GM12878 (cell line): ENCODE measurements at regions not wholly inside any gene's neighbourhood (a gene's known extent, or its start where the extent isn't known, plus 50 kb on each side); places are given as distances from the start of the nearest gene placed in this dataset.
A peak's percentile ranks its signal among the peaks of the same experiment; 100 is the strongest.

Source experiments
- ATAC-seq: fragments of 200-7000 bp; cut with Tn5 transposase; 3 replicates; pipeline ENCODE4 v1.9.1; 2020; ENCODE audit warnings: mild to moderate bottlenecking, moderate library complexity
- BruUV-seq: library from RNA; stranded (reverse); fragments of 400-500 nt; replicated peaks from 2 replicates; lab custom pipeline; 2021; lab: Mats Ljungman, UMichigan
- CTCF ChIA-PET: fragments of 300-600 bp; sonication (Branson Sonifier 250); formaldehyde crosslinking; extraction: SDS; loops from one replicate; lab custom pipeline; 2021; ENCODE audit warnings: inconsistent platforms; lab: Yijun Ruan, JAX
- POLR2A ChIA-PET: fragments of 350-600 bp; formaldehyde crosslinking; extraction: SDS; loops from one replicate; lab custom pipeline; 2021; ENCODE audit warnings: inconsistent platforms; lab: Charles Lee
- RAD21 ChIA-PET: fragments of 300-600 bp; sonication (Branson Sonifier 250); formaldehyde crosslinking; loops from one replicate; lab custom pipeline; 2023; ENCODE audit warnings: antibody characterized with exemption; ENCODE audit not compliant: unreplicated experiment; lab: Charles Lee
- SMC1A ChIA-PET: fragments of 300-600 bp; sonication (Branson Sonifier 250); formaldehyde crosslinking; loops from one replicate; lab custom pipeline; 2023; ENCODE audit not compliant: unreplicated experiment, uncharacterized antibody; lab: Charles Lee
- DNase-seq: peaks from one replicate; pipeline ENCODE4 v3.0.0-alpha.2; 2011; ENCODE audit warnings: low read depth, low spot score
- FAIRE-seq: peaks from 3 replicates; lab custom pipeline; 2011; peaks lifted over from hg19 to GRCh38; lab: Jason Lieb, UNC
- H2AFZ ChIP-seq: 2 replicates; pipeline ENCODE4 v1.6.0; 2011; ENCODE audit warnings: low read depth, low read length, control low read depth; ENCODE audit not compliant: control insufficient read depth
- H3K27ac ChIP-seq: 2 replicates; pipeline ENCODE4 v1.5.1; 2011; ENCODE audit warnings: control low read depth; ENCODE audit not compliant: control insufficient read depth, insufficient read depth
- H3K27me3 ChIP-seq, 2 experiments: replicated peaks in 1 of 2; 2 replicates each; pipeline versions ENCODE4 v1.6.0 to v1.6.1; 2011; ENCODE audit warnings: low read length in 1 of 2; ENCODE audit not compliant: control insufficient read depth in 2 of 2, insufficient read depth in 2 of 2
- H3K36me3 ChIP-seq, 2 experiments: 2 replicates each; pipeline ENCODE4 v1.5.1; 2011; ENCODE audit warnings: low read length in 1 of 2; ENCODE audit not compliant: control insufficient read depth in 2 of 2, insufficient read depth in 2 of 2
- H3K4me1 ChIP-seq: 2 replicates; pipeline ENCODE4 v1.6.1; 2011; ENCODE audit warnings: mild to moderate bottlenecking, low read length, moderate library complexity, mixed read lengths; ENCODE audit not compliant: control insufficient read depth, insufficient read depth
- H3K4me2 ChIP-seq: 2 replicates; pipeline ENCODE4 v1.6.0; 2011; ENCODE audit warnings: control low read depth; ENCODE audit not compliant: control insufficient read depth, insufficient read depth
- H3K4me3 ChIP-seq: fragments of 200-600 bp; sonication (generic); 2 replicates; pipeline ENCODE4 v1.5.1; 2016
- H3K79me2 ChIP-seq: 2 replicates; pipeline ENCODE4 v1.6.0; 2011; ENCODE audit warnings: low read length; ENCODE audit not compliant: control insufficient read depth, insufficient read depth
- H3K9ac ChIP-seq: 2 replicates; pipeline ENCODE4 v1.8.0; 2011; ENCODE audit warnings: low read length, control low read depth, mixed read lengths; ENCODE audit not compliant: control insufficient read depth, insufficient read depth
- H3K9me3 ChIP-seq: replicated peaks from 3 replicates; pipeline ENCODE4 v1.5.1; 2011; ENCODE audit warnings: mild to moderate bottlenecking, low read length; ENCODE audit not compliant: control insufficient read depth, insufficient read depth
- H4K20me1 ChIP-seq: 2 replicates; pipeline ENCODE4 v1.6.0; 2011; ENCODE audit not compliant: control insufficient read depth, insufficient read depth
- BACH1 ChIP-seq: fragments of 450-650 bp; IDR thresholded peaks from 2 replicates; pipeline ENCODE4 v1.6.1; 2017; ENCODE audit warnings: mild to moderate bottlenecking, borderline replicate concordance
- ESRRA ChIP-seq: IDR thresholded peaks from 2 replicates; pipeline ENCODE4 v1.6.1; 2012; ENCODE audit warnings: mild to moderate bottlenecking, low read length, improper control_type of control experiment
- NRF1 ChIP-seq: conservative IDR thresholded peaks from 2 replicates; pipeline ENCODE4 v1.6.1; 2011; ENCODE audit warnings: mild to moderate bottlenecking, low read depth, low read length, improper control_type of control experiment
- POLR2AphosphoS2 ChIP-seq: IDR thresholded peaks from 2 replicates; pipeline ENCODE4 v1.6.1; 2011; ENCODE audit warnings: low read depth, mild to moderate bottlenecking, low read length, improper control_type of control experiment, moderate library complexity
- RB1 ChIP-seq: fragments of 450-650 bp; formaldehyde crosslinking; IDR thresholded peaks from 2 replicates; pipeline ENCODE4 v1.6.1; 2017; ENCODE audit warnings: mild to moderate bottlenecking, borderline replicate concordance
- RELA ChIP-seq: fragments of 450-650 bp; IDR thresholded peaks from 2 replicates; pipeline ENCODE4 v1.8.0; 2014; ENCODE audit warnings: borderline replicate concordance; ENCODE audit not compliant: partially characterized antibody
- SMAD1 ChIP-seq: fragments of 450-650 bp; IDR thresholded peaks from 2 replicates; pipeline ENCODE4 v1.6.1; 2018; ENCODE audit warnings: mild to moderate bottlenecking, low read depth; ENCODE audit not compliant: partially characterized antibody
- STAT3 ChIP-seq: IDR thresholded peaks from 2 replicates; pipeline ENCODE4 v1.6.1; 2011; ENCODE audit warnings: low read depth, low read length, improper control_type of control experiment
- ZNF217 ChIP-seq: fragments of 450-650 bp; IDR thresholded peaks from 2 replicates; pipeline ENCODE4 v1.6.1; 2017; ENCODE audit warnings: antibody characterized with exemption, mild to moderate bottlenecking
- ZSCAN29 ChIP-seq: fragments of 450-650 bp; IDR thresholded peaks from 2 replicates; pipeline ENCODE4 v1.6.1; 2017; ENCODE audit warnings: mild to moderate bottlenecking, moderate library complexity
- WGBS: methylation state at CpG from one replicate; pipeline ENCODE4 v1.1.6; 2016; ENCODE audit warnings: low lambda C conversion rate; ENCODE audit not compliant: insufficient replicate concordance, insufficient coverage; ENCODE audit errors: missing lambda C conversion rate; 5-methylcytosine and 5-hydroxymethylcytosine counted together
- in situ Hi-C: fragments of 300-500 bp; cut with MboI; formaldehyde crosslinking; loops from 9 replicates; pipeline ENCODE4 v1.14.3; 2018; ENCODE audit warnings: mixed read lengths
- intact Hi-C: fragments of 100-400 bp; cut with micrococcal nuclease; formaldehyde crosslinking; loops from one replicate; pipeline ENCODE4 v1.14.2; 2022; ENCODE audit not compliant: unreplicated experiment
- TF ChIP-seq, protein P1 (sequence below): IDR thresholded peaks from 2 replicates; pipeline ENCODE4 v1.6.1; 2011; ENCODE audit warnings: low read depth, low read length, improper control_type of control experiment, borderline replicate concordance
- TF ChIP-seq, protein P2 (sequence below): fragments of 450-650 bp; IDR thresholded peaks from 2 replicates; pipeline ENCODE4 v1.6.1; 2017; ENCODE audit warnings: mild to moderate bottlenecking, moderate library complexity
- TF ChIP-seq, protein P3 (sequence below): fragments of 150-350 bp; IDR thresholded peaks from 2 replicates; pipeline ENCODE4 v1.6.1; 2014; ENCODE audit warnings: mild to moderate bottlenecking, low read depth, low read length
- TF ChIP-seq, protein P4 (sequence below): fragments of 150-350 bp; IDR thresholded peaks from 2 replicates; pipeline ENCODE4 v1.6.1; 2016; ENCODE audit warnings: low read depth, low read length

DNA sequence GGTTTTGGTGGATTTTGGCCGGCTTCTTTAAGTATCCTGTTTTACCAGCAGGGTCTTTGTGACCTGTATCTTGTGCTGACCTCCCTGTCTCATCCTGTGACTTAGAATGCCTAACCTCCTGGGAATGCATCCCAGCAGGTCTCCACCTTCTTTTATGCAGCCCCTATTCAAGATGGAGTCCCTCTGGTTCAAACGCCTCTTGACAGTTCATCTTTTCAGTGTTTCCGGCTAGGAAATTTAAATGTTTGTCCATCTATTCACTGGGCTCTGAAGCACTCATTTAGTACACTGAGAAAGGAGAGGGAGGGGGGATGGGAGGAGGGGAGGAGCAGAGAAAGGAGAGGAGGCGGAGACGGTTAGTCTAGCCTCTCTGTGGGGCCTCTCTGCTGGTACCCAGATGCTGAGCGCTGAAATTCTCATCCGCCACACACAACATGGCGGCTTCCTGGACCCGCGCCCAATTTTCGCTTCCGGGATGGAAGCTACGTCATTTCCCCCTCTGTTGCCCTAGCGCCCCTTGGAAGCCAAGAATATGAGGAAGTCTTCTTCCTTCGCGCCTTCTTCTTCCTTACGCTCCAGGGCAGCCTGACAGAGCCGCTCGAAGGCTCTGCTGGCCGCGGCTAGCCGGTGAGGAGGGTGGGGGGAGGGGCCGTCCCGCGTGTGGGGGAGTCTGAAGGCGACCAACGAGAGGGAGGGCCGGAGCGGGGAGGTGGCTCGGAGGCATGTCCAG lies 69.0 kb upstream of the SYT13 start:
- peak overlapping the region; percentile 65 for H3K4me3 ChIP-seq
- no peak overlapping the region for H3K9ac ChIP-seq
- 11% methylated on average over 27 of the region's 30 CpGs for WGBS
- no peaks in the 10 kb centered on the region; the same call in 1 of the 3 replicates for H3K9me3 ChIP-seq
- no TSS peak for BruUV-seq
- in situ Hi-C loops = no loop called here
- no peaks in the 10 kb centered on the region for H3K4me1 ChIP-seq
- POLR2A ChIA-PET = no interaction called here
- ATAC-seq = peak; percentile 83
- no peak for FAIRE-seq
- CTCF ChIA-PET = interaction anchor here (1.2 kb wide), 1 partner anchor 16 kb away, joined by 3 read pairs; no protein-coding TSS in a partner anchor
- no peak for DNase-seq
- SMC1A ChIA-PET = no interaction called here
- H3K79me2 ChIP-seq = no peaks in the 10 kb centered on the region
- RAD21 ChIA-PET = no interaction called here
- intact Hi-C loops = no loop called here
- H3K36me3 ChIP-seq = no peaks in the 10 kb centered on the region
- H3K27ac ChIP-seq = no peak overlapping the region
- H3K4me2 ChIP-seq = peak overlapping the region; percentile 56
- H2AFZ ChIP-seq = peak overlapping the region; percentile 96
- no peaks in the 10 kb centered on the region; a peak in 1 of 4 replicates for H3K27me3 ChIP-seq
- H4K20me1 ChIP-seq = no peaks in the 10 kb centered on the region
- TF ChIP-seq ZSCAN29 (no peak), ESRRA (no peak), NRF1 (no peak), RELA (no peak), ZNF217 (no peak), POLR2AphosphoS2 (no peak), STAT3 (no peak), RB1 (no peak), SMAD1 (no peak), BACH1 (no peak)
- TF ChIP-seq, protein P1, sequence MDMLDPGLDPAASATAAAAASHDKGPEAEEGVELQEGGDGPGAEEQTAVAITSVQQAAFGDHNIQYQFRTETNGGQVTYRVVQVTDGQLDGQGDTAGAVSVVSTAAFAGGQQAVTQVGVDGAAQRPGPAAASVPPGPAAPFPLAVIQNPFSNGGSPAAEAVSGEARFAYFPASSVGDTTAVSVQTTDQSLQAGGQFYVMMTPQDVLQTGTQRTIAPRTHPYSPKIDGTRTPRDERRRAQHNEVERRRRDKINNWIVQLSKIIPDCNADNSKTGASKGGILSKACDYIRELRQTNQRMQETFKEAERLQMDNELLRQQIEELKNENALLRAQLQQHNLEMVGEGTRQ = no peak
- TF ChIP-seq, protein P2, sequence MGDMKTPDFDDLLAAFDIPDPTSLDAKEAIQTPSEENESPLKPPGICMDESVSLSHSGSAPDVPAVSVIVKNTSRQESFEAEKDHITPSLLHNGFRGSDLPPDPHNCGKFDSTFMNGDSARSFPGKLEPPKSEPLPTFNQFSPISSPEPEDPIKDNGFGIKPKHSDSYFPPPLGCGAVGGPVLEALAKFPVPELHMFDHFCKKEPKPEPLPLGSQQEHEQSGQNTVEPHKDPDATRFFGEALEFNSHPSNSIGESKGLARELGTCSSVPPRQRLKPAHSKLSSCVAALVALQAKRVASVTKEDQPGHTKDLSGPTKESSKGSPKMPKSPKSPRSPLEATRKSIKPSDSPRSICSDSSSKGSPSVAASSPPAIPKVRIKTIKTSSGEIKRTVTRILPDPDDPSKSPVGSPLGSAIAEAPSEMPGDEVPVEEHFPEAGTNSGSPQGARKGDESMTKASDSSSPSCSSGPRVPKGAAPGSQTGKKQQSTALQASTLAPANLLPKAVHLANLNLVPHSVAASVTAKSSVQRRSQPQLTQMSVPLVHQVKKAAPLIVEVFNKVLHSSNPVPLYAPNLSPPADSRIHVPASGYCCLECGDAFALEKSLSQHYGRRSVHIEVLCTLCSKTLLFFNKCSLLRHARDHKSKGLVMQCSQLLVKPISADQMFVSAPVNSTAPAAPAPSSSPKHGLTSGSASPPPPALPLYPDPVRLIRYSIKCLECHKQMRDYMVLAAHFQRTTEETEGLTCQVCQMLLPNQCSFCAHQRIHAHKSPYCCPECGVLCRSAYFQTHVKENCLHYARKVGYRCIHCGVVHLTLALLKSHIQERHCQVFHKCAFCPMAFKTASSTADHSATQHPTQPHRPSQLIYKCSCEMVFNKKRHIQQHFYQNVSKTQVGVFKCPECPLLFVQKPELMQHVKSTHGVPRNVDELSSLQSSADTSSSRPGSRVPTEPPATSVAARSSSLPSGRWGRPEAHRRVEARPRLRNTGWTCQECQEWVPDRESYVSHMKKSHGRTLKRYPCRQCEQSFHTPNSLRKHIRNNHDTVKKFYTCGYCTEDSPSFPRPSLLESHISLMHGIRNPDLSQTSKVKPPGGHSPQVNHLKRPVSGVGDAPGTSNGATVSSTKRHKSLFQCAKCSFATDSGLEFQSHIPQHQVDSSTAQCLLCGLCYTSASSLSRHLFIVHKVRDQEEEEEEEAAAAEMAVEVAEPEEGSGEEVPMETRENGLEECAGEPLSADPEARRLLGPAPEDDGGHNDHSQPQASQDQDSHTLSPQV = peak; percentile 99
- TF ChIP-seq, protein P3, sequence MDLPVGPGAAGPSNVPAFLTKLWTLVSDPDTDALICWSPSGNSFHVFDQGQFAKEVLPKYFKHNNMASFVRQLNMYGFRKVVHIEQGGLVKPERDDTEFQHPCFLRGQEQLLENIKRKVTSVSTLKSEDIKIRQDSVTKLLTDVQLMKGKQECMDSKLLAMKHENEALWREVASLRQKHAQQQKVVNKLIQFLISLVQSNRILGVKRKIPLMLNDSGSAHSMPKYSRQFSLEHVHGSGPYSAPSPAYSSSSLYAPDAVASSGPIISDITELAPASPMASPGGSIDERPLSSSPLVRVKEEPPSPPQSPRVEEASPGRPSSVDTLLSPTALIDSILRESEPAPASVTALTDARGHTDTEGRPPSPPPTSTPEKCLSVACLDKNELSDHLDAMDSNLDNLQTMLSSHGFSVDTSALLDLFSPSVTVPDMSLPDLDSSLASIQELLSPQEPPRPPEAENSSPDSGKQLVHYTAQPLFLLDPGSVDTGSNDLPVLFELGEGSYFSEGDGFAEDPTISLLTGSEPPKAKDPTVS = no peak
- TF ChIP-seq, protein P4, sequence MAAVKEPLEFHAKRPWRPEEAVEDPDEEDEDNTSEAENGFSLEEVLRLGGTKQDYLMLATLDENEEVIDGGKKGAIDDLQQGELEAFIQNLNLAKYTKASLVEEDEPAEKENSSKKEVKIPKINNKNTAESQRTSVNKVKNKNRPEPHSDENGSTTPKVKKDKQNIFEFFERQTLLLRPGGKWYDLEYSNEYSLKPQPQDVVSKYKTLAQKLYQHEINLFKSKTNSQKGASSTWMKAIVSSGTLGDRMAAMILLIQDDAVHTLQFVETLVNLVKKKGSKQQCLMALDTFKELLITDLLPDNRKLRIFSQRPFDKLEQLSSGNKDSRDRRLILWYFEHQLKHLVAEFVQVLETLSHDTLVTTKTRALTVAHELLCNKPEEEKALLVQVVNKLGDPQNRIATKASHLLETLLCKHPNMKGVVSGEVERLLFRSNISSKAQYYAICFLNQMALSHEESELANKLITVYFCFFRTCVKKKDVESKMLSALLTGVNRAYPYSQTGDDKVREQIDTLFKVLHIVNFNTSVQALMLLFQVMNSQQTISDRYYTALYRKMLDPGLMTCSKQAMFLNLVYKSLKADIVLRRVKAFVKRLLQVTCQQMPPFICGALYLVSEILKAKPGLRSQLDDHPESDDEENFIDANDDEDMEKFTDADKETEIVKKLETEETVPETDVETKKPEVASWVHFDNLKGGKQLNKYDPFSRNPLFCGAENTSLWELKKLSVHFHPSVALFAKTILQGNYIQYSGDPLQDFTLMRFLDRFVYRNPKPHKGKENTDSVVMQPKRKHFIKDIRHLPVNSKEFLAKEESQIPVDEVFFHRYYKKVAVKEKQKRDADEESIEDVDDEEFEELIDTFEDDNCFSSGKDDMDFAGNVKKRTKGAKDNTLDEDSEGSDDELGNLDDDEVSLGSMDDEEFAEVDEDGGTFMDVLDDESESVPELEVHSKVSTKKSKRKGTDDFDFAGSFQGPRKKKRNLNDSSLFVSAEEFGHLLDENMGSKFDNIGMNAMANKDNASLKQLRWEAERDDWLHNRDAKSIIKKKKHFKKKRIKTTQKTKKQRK = no peak
